ENCODE measurements at regions not wholly inside any gene's neighbourhood (a gene's known extent, or its start where the extent isn't known, plus 50 kb on each side); places are given as distances from the start of the nearest gene placed in this dataset.

GRCh38 chr6:901696-902460 is 208.9 kb upstream of the EXOC2 start:
- Histone ChIP-seq H3K9me3 (replicated peaks; ENCODE audit: control insufficient read depth, insufficient read depth, low read length) (no peaks in the 10 kb centered on the region), H3K4me3 (no peak overlapping the region), H4K20me1 (ENCODE audit: control insufficient read depth, insufficient read depth) (no peaks in the 10 kb centered on the region), H3K4me1 (ENCODE audit: control insufficient read depth, insufficient read depth, low read length) (no peaks in the 10 kb centered on the region; the same call in 1 of the 2 replicates), H3K9ac (ENCODE audit: control insufficient read depth, insufficient read depth, low read length) (no peak overlapping the region), H3K36me3 (ENCODE audit: control insufficient read depth in 2 of 2, insufficient read depth in 2 of 2, low read length in 1 of 2) (no peaks in the 10 kb centered on the region), H3K27ac (ENCODE audit: control insufficient read depth, insufficient read depth) (no peak overlapping the region), H3K4me2 (ENCODE audit: control insufficient read depth, insufficient read depth) (no peak overlapping the region), H2AFZ (ENCODE audit: control insufficient read depth, low read depth, low read length) (no peak overlapping the region), H3K79me2 (ENCODE audit: control insufficient read depth, insufficient read depth, low read length) (no peaks in the 10 kb centered on the region), H3K27me3 (replicated peaks in 1 of 2; ENCODE audit: control insufficient read depth in 2 of 2, insufficient read depth in 2 of 2, low read length in 1 of 2) (no peaks in the 10 kb centered on the region; a peak in 2 of 4 replicates)
- in situ Hi-C loops (cut with MboI) (no loop called here), intact Hi-C loops (cut with micrococcal nuclease; ENCODE audit: unreplicated experiment) (no loop called here)
- ChIA-PET RAD21 (ENCODE audit: unreplicated experiment) (no interaction called here), CTCF (no interaction called here), POLR2A (no interaction called here), SMC1A (ENCODE audit: uncharacterized antibody, unreplicated experiment) (no interaction called here)
- DNase-seq (ENCODE audit: low read depth, low spot score), result no peak
- no peak for FAIRE-seq
- no peak for ATAC-seq
- 32% methylated on average over 9 of the region's 9 CpGs for WGBS (ENCODE audit: insufficient coverage, insufficient replicate concordance, low lambda C conversion rate, missing lambda C conversion rate)
- BruUV-seq (replicated peaks), result no TSS peak
- TF ChIP-seq JUND (IDR thresholded peaks at IDR 0.05; ENCODE audit: low read depth, low read length) (no peak), CEBPB (IDR thresholded peaks at IDR 0.05; ENCODE audit: borderline replicate concordance in 1 of 2, low read depth in 2 of 2, low read length in 2 of 2) (no peak), SMAD1 (IDR thresholded peaks at IDR 0.05; ENCODE audit: low read depth, partially characterized antibody) (no peak), STAT1 (conservative IDR thresholded peaks at IDR 0.05) (no peak), BCL3 (IDR thresholded peaks at IDR 0.05; ENCODE audit: borderline replicate concordance, insufficient read depth, low read depth, low read length, poor library complexity, severe bottlenecking) (no peak), SKIL (IDR thresholded peaks at IDR 0.05; ENCODE audit: low read depth, poor library complexity, severe bottlenecking) (no peak), PBX3 (IDR thresholded peaks at IDR 0.05; ENCODE audit: insufficient replicate concordance, low read depth, low read length) (no peak), BCLAF1 (IDR thresholded peaks at IDR 0.05) (no peak), EGR1 (IDR thresholded peaks at IDR 0.05; ENCODE audit: borderline replicate concordance in 1 of 2, low read depth in 2 of 2, low read length in 2 of 2) (no peak), RELB (IDR thresholded peaks at IDR 0.05; ENCODE audit: low read depth) (no peak), EZH2 (IDR thresholded peaks at IDR 0.05; ENCODE audit: borderline replicate concordance, control insufficient read depth, low read depth, low read length) (no peak), ETV6 (conservative IDR thresholded peaks at IDR 0.05 in 1 of 2, IDR thresholded peaks at IDR 0.05 in 1 of 2; ENCODE audit: borderline replicate concordance in 1 of 2, low read depth in 1 of 2) (no peak)

Data from GM12878 (cell line).